ENCODE measurements at regions not wholly inside any gene's neighbourhood (a gene's known extent, or its start where the extent isn't known, plus 50 kb on each side); places are given as distances from the start of the nearest gene placed in this dataset.

DNA sequence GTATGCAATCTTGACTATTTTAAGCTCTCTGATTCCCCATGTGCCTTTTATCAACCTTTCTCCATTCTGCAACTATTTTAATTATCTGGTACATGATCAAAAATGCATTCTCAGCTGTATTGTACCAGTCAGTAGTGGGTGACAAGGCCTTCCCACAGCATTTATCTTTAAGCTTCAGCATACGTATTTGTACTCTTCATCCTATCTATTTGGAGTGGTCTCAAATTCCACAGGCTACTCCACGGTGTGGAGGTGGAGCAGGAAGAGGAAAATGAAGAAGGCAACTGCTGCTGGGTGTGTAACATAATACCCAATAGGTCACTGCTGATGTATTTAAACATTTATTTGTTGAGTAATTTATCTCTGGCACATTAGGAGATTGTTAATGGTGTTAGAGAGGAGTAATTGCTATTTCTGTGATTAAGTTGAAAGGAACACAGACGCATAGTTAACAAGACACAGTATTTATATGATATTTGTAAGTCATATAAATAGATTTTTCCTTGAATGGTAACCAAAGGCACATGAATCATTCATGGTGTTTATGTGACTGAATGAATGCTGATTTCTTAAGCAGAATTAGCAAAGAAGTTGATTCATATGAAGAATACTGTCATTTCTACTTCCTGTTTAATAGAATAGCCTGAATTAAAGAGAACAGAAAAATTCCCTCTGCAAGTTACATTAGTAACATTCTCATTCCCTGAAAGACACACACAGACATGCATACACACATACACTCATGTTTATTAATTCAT is 153.8 kb upstream of the NR3C1 start:
- WGBS, 2 donors, result 35 to 41% methylated on average over 3 of the region's 3 CpGs
- Histone ChIP-seq H3K27me3 (ENCODE audit: control insufficient read depth in 1 of 2, insufficient read depth in 2 of 2, low read length in 2 of 2) (no peaks in the 10 kb centered on the region), H3K4me3 (ENCODE audit: low read depth in 1 of 2, low read length in 2 of 2) (no peak overlapping the region), H3K9me3 (ENCODE audit: control insufficient read depth in 2 of 2, insufficient read depth in 1 of 2, low read depth in 1 of 2, low read length in 1 of 2) (no peaks in the 10 kb centered on the region), H3K4me1 (ENCODE audit: control insufficient read depth in 2 of 2, insufficient read depth in 2 of 2, low read length in 1 of 2) (no peaks in the 10 kb centered on the region), H3K36me3 (ENCODE audit: control insufficient read depth in 2 of 2, insufficient read depth in 2 of 2, low read length in 1 of 2) (no peaks in the 10 kb centered on the region), H3K27ac (ENCODE audit: low read depth in 2 of 2, low read length in 1 of 2) (no peak overlapping the region)

DNA sequence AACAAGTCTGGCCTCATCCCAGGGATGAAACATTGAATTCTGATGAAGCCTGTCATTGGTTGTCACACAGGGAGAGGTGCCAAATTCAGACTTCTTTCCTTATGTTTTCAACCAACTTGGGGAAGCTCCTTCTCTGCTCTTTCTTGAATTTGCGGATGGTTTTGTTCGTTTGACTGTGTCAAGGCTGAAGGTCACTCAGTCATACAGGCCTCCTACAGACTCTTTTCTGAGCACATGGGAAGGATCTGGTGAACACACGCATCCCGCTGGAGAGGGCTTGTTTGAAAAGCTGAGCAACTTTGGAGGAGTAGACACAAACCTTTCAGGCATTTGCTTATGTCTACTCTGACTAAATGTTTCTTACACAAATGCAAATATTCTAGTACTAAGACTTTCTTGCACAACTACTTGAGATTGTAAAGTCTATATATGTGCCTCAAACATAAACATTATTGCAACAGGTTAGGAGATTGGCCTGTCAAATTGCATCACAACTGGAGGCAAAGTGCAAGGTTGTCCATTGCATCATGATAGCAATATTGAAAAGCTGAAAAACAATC is 151.5 kb upstream of the NR3C1 start:
- Histone ChIP-seq H3K36me3 (ENCODE audit: control insufficient read depth in 2 of 2, insufficient read depth in 2 of 2, low read length in 1 of 2) (no peaks in the 10 kb centered on the region), H3K27me3 (ENCODE audit: control insufficient read depth in 1 of 2, insufficient read depth in 2 of 2, low read length in 2 of 2) (no peaks in the 10 kb centered on the region), H3K27ac (ENCODE audit: low read depth in 2 of 2, low read length in 1 of 2) (no peak overlapping the region), H3K4me1 (ENCODE audit: control insufficient read depth in 2 of 2, insufficient read depth in 2 of 2, low read length in 1 of 2) (no peaks in the 10 kb centered on the region), H3K9me3 (ENCODE audit: control insufficient read depth in 2 of 2, insufficient read depth in 1 of 2, low read depth in 1 of 2, low read length in 1 of 2) (no peaks in the 10 kb centered on the region), H3K4me3 (ENCODE audit: low read depth in 1 of 2, low read length in 2 of 2) (no peak overlapping the region)
- WGBS, 2 donors, result 69 to 73% methylated on average over 4 of the region's 4 CpGs

DNA sequence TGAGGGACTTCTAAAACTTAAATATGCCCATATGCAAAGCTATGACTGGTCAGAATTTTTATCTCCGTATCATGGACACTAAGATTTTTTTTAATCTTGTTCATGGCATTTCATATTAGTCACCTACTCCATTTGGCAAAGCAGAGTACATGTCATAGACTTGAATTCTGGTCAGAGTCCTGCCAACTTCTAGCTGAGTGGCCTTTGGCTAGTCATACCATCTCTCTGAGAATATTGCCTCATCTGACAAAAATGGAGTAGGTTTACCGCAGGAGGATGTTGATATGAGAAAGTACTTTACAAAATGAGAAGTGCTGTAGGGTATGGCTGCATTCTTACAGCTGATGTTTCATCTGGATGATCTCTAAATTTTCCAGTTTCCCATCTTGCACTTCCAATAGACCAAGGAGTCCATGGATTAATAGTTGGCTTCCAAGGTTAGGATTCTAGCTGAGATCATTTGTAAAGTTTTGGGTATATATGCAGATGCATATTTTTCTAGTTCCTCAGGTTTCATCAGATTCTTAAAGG is 150.8 kb upstream of the NR3C1 start:
- Histone ChIP-seq H3K27ac (ENCODE audit: low read depth in 2 of 2, low read length in 1 of 2) (no peak overlapping the region), H3K4me3 (ENCODE audit: low read depth in 1 of 2, low read length in 2 of 2) (no peak overlapping the region), H3K9me3 (ENCODE audit: control insufficient read depth in 2 of 2, insufficient read depth in 1 of 2, low read depth in 1 of 2, low read length in 1 of 2) (no peaks in the 10 kb centered on the region), H3K4me1 (ENCODE audit: control insufficient read depth in 2 of 2, insufficient read depth in 2 of 2, low read length in 1 of 2) (no peaks in the 10 kb centered on the region), H3K27me3 (ENCODE audit: control insufficient read depth in 1 of 2, insufficient read depth in 2 of 2, low read length in 2 of 2) (no peaks in the 10 kb centered on the region), H3K36me3 (ENCODE audit: control insufficient read depth in 2 of 2, insufficient read depth in 2 of 2, low read length in 1 of 2) (no peaks in the 10 kb centered on the region)
- 68 to 71% methylated on average over 2 of the region's 2 CpGs for WGBS, 2 donors

DNA sequence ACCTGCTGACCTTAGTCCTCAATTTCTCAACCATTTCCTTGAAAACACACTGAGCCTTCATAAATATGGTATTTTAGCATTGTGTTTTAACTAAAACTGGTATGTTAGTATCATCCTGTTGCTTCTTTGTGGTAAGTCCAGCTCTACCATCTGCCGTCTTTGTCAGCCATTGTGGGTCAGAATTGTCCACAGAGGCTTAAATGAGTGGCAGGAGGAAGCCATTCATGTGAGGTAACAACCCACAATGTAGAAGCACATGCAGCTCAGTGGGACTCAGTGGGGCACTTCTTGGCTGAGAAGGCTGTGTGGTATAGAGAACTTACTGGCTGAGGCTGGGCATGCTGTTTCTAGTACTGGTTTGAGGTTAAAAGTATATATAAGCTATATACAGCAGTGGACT is 149.2 kb upstream of the NR3C1 start:
- WGBS, 2 donors, result 85 to 89% methylated on average over 1 of the region's 1 CpG

DNA sequence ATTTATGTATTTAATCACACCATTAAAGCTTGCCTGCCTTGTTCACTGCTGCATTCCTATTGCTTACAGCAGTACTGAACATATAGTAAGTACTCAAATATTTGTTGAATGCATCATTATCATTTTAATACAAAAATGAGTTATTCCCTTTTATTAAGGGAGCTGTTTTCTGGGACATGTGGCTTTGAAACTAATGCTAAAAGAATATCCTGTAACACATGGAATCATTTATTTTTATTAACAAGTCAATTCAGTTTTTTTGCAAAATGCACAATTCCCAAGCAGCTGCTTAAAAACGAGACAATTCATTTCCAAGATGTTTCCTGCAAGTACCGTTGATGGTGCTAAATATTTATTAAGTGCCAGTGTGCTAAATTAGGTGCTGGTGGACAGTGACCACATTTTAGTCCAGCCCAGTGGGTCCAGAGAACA is 148.3 kb upstream of the NR3C1 start:
- Histone ChIP-seq H3K27ac (ENCODE audit: low read depth in 2 of 2, low read length in 1 of 2) (no peak overlapping the region), H3K27me3 (ENCODE audit: control insufficient read depth in 1 of 2, insufficient read depth in 2 of 2, low read length in 2 of 2) (no peaks in the 10 kb centered on the region), H3K9me3 (ENCODE audit: control insufficient read depth in 2 of 2, insufficient read depth in 1 of 2, low read depth in 1 of 2, low read length in 1 of 2) (no peaks in the 10 kb centered on the region), H3K4me1 (ENCODE audit: control insufficient read depth in 2 of 2, insufficient read depth in 2 of 2, low read length in 1 of 2) (no peaks in the 10 kb centered on the region), H3K36me3 (ENCODE audit: control insufficient read depth in 2 of 2, insufficient read depth in 2 of 2, low read length in 1 of 2) (no peaks in the 10 kb centered on the region), H3K4me3 (ENCODE audit: low read depth in 1 of 2, low read length in 2 of 2) (no peak overlapping the region)
- 75 to 85% methylated on average over 2 of the region's 2 CpGs for WGBS, 2 donors

More for the DNA sequence above, 149.2 kb upstream of the NR3C1 start:
- Histone ChIP-seq H3K27me3 (ENCODE audit: control insufficient read depth in 1 of 2, insufficient read depth in 2 of 2, low read length in 2 of 2) (no peaks in the 10 kb centered on the region), H3K9me3 (ENCODE audit: control insufficient read depth in 2 of 2, insufficient read depth in 1 of 2, low read depth in 1 of 2, low read length in 1 of 2) (no peaks in the 10 kb centered on the region), H3K4me3 (ENCODE audit: low read depth in 1 of 2, low read length in 2 of 2) (no peak overlapping the region), H3K36me3 (ENCODE audit: control insufficient read depth in 2 of 2, insufficient read depth in 2 of 2, low read length in 1 of 2) (no peaks in the 10 kb centered on the region), H3K27ac (ENCODE audit: low read depth in 2 of 2, low read length in 1 of 2) (no peak overlapping the region), H3K4me1 (ENCODE audit: control insufficient read depth in 2 of 2, insufficient read depth in 2 of 2, low read length in 1 of 2) (no peaks in the 10 kb centered on the region)

DNA sequence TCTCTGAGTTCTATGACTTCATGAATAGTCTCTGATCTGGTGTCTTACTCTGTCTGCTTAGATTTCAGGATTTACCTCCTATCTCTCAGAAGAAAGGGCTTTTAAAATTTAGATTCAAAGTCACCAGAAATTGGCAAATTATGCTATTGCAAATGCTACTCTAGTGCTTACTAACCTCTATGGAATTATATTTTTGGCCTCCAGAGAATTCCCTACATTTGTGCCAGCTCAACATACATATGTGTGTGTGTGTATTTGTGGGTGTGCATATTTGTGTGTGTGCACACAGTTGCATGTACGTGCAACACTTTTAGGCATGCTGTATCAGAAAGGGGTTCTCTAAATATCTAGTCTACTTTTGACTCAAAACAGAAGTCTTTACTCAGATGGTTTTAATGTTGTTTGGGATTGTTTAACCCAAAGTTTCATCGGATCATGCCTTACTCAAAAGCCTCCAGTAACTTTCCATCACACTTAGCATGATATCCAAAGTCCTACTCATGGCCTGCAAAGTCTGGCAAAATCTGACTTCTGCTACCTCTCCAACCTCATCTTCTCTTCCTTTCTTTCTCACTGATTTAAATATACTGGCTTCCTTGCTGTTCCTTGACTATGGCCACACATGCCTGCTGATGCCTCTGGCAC is 147.6 kb upstream of the NR3C1 start:
- Histone ChIP-seq H3K4me3 (ENCODE audit: low read depth in 1 of 2, low read length in 2 of 2) (no peak overlapping the region), H3K9me3 (ENCODE audit: control insufficient read depth in 2 of 2, insufficient read depth in 1 of 2, low read depth in 1 of 2, low read length in 1 of 2) (no peaks in the 10 kb centered on the region), H3K27ac (ENCODE audit: low read depth in 2 of 2, low read length in 1 of 2) (no peak overlapping the region), H3K27me3 (ENCODE audit: control insufficient read depth in 1 of 2, insufficient read depth in 2 of 2, low read length in 2 of 2) (no peaks in the 10 kb centered on the region), H3K4me1 (ENCODE audit: control insufficient read depth in 2 of 2, insufficient read depth in 2 of 2, low read length in 1 of 2) (no peaks in the 10 kb centered on the region), H3K36me3 (ENCODE audit: control insufficient read depth in 2 of 2, insufficient read depth in 2 of 2, low read length in 1 of 2) (no peaks in the 10 kb centered on the region)
- 84 to 85% methylated on average over 2 of the region's 2 CpGs for WGBS, 2 donors

DNA sequence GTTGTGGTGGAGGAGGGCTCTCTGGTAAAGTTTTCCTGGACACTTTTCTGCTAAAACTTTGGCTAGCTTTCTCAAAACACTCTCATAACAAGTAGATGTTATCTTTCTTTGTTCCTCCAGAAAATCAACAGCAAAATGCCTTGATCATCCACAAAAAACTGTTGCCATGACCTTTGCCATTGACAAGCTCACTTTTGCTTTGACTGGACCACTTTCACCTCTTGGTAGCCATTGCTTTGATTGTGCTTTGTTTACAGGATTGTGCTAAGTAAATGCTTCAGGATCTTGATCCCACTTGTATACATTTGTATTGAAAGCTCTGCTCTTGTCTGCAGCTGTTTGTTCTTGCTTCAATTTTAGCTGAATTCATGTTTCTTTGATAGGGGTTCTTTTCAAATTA is 143.9 kb upstream of the NR3C1 start:
- no peaks in the 10 kb centered on the region for H3K4me1 ChIP-seq (ENCODE audit: control insufficient read depth in 2 of 2, insufficient read depth in 2 of 2, low read length in 1 of 2)
- H3K4me3 ChIP-seq (ENCODE audit: low read depth in 1 of 2, low read length in 2 of 2), result no peak overlapping the region
- H3K9me3 ChIP-seq (ENCODE audit: control insufficient read depth in 2 of 2, insufficient read depth in 1 of 2, low read depth in 1 of 2, low read length in 1 of 2), result no peaks in the 10 kb centered on the region
- H3K27me3 ChIP-seq (ENCODE audit: control insufficient read depth in 1 of 2, insufficient read depth in 2 of 2, low read length in 2 of 2), result no peaks in the 10 kb centered on the region
- H3K27ac ChIP-seq (ENCODE audit: low read depth in 2 of 2, low read length in 1 of 2), result no peak overlapping the region
- H3K36me3 ChIP-seq (ENCODE audit: control insufficient read depth in 2 of 2, insufficient read depth in 2 of 2, low read length in 1 of 2), result no peaks in the 10 kb centered on the region

DNA sequence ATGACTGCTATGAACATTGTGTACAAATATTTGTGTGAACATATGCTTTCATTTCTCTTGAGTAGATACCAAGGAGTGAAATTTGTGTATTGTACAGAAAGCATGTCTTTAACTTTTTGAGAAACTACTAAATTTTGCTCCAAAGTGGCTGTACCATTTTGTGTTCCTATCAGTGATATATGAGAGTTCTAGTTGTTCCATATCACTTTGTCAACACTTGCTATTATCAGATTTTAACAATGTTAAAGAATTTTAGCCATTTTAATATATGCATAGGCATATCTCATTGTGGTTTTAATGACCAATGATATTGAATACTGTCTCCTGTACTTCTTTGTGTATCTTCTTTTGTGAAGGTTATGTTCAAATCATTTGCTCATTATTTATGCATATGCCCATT is 142.9 kb upstream of the NR3C1 start:
- H3K27ac ChIP-seq (ENCODE audit: low read depth in 2 of 2, low read length in 1 of 2), result no peak overlapping the region

DNA sequence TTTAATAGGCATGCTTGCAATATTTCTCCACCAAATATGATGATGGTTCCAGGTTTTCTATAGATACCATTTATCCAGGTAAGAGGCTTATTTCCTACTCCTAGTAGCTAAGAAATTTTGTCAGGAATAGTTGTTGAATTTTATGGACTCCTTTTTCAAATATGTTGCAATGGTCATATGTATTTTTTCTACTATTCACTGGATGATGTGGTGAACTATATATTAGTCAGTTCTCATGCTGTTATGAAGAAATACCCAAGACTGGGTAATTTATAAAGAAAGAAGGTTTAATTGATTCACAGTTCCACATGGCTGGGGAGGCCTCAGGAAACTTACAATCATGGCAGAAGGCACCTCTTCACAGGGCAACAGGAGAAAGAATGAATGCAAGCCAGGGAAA is 141.1 kb upstream of the NR3C1 start:
- H3K27me3 ChIP-seq (ENCODE audit: control insufficient read depth in 1 of 2, insufficient read depth in 2 of 2, low read length in 2 of 2), result no peaks in the 10 kb centered on the region
- H3K4me3 ChIP-seq (ENCODE audit: low read depth in 1 of 2, low read length in 2 of 2), result no peak overlapping the region
- H3K9me3 ChIP-seq (ENCODE audit: control insufficient read depth in 2 of 2, insufficient read depth in 1 of 2, low read depth in 1 of 2, low read length in 1 of 2), result no peaks in the 10 kb centered on the region
- H3K27ac ChIP-seq (ENCODE audit: low read depth in 2 of 2, low read length in 1 of 2), result no peak overlapping the region
- H3K36me3 ChIP-seq (ENCODE audit: control insufficient read depth in 2 of 2, insufficient read depth in 2 of 2, low read length in 1 of 2), result no peaks in the 10 kb centered on the region
- H3K4me1 ChIP-seq (ENCODE audit: control insufficient read depth in 2 of 2, insufficient read depth in 2 of 2, low read length in 1 of 2), result no peaks in the 10 kb centered on the region

More for the DNA sequence above, 142.9 kb upstream of the NR3C1 start:
- Histone ChIP-seq H3K36me3 (ENCODE audit: control insufficient read depth in 2 of 2, insufficient read depth in 2 of 2, low read length in 1 of 2) (no peaks in the 10 kb centered on the region), H3K27me3 (ENCODE audit: control insufficient read depth in 1 of 2, insufficient read depth in 2 of 2, low read length in 2 of 2) (no peaks in the 10 kb centered on the region), H3K4me3 (ENCODE audit: low read depth in 1 of 2, low read length in 2 of 2) (no peak overlapping the region), H3K4me1 (ENCODE audit: control insufficient read depth in 2 of 2, insufficient read depth in 2 of 2, low read length in 1 of 2) (no peaks in the 10 kb centered on the region), H3K9me3 (ENCODE audit: control insufficient read depth in 2 of 2, insufficient read depth in 1 of 2, low read depth in 1 of 2, low read length in 1 of 2) (no peaks in the 10 kb centered on the region)

Measured in esophagus (tissue), 2 donors.